22Rv1 (cell line): ENCODE measurements at regions not wholly inside any gene's neighbourhood (a gene's known extent, or its start where the extent isn't known, plus 50 kb on each side); places are given as distances from the start of the nearest gene placed in this dataset.
"Not testable (repeated sequence)": the region's sequence is repeated elsewhere in the genome, so short reads cannot be mapped to it uniquely, and the experiment has no call there.

ENCODE experiments used
- H3K27ac ChIP-seq: fragments of 450-650 bp; 2 replicates; pipeline ENCODE4 v1.5.1; 2017
- ZFX ChIP-seq: fragments of 450-650 bp; IDR thresholded peaks from 2 replicates; pipeline ENCODE4 v1.6.1; 2017; ENCODE audit warnings: antibody characterized with exemption, borderline replicate concordance
- TF ChIP-seq, protein P1 (sequence below): fragments of 450-650 bp; IDR thresholded peaks from 2 replicates; pipeline ENCODE4 v1.5.1; 2017; ENCODE audit warnings: mild to moderate bottlenecking

DNA sequence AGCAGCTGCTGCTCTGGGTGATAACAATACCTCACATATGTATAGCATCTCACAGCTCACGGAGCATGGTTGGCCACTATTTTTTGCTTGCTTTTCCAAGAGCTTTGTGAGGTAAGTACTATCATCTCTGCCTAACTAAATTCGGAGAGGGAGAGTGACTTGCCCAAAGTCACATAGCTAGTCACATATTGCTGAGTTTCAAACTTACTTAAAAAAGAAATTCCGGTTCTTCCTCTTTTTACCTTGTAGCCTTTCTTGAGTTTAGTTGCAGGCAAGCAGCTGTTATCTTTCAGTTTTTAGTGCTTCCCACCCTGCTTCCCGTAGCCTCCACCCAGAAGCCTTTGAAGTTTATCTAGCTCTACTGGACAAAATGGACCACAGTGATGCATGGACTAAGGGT is 309.2 kb downstream of the PDCD6IP start:
- H3K27ac ChIP-seq: no peak overlapping the region
- TF ChIP-seq ZFX: no peak
- TF ChIP-seq, protein P1, sequence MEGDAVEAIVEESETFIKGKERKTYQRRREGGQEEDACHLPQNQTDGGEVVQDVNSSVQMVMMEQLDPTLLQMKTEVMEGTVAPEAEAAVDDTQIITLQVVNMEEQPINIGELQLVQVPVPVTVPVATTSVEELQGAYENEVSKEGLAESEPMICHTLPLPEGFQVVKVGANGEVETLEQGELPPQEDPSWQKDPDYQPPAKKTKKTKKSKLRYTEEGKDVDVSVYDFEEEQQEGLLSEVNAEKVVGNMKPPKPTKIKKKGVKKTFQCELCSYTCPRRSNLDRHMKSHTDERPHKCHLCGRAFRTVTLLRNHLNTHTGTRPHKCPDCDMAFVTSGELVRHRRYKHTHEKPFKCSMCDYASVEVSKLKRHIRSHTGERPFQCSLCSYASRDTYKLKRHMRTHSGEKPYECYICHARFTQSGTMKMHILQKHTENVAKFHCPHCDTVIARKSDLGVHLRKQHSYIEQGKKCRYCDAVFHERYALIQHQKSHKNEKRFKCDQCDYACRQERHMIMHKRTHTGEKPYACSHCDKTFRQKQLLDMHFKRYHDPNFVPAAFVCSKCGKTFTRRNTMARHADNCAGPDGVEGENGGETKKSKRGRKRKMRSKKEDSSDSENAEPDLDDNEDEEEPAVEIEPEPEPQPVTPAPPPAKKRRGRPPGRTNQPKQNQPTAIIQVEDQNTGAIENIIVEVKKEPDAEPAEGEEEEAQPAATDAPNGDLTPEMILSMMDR: no peak

DNA sequence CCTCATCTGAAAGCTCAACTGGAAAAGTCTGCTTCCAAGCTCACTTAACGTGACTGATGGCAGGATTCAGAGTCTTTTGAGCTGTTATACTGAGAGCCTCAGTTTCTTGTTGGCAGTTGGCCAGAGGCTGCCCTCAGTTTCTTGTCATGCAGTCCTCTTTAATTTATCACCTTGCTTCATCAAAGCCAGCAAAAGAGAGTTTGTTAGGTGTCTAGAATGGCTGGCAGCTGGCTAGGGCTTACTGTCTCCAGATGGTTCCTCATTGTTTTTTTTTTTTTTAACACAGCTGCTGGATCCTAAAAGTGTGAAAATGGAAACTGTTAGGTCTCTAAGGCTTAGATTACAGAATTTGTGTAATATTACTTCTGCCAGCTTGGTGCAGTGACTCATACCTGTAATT is 310.6 kb downstream of the PDCD6IP start:
- H3K27ac ChIP-seq: no peak overlapping the region
- TF ChIP-seq ZFX: no peak
- TF ChIP-seq, protein P1: no peak

- TF ChIP-seq ZFX: no peak
- TF ChIP-seq, protein P1: no peak
- no peak overlapping the region for H3K27ac ChIP-seq
These were observed 311.4 kb downstream of the PDCD6IP start for GRCh38 chr3:34109846-34110245.

DNA sequence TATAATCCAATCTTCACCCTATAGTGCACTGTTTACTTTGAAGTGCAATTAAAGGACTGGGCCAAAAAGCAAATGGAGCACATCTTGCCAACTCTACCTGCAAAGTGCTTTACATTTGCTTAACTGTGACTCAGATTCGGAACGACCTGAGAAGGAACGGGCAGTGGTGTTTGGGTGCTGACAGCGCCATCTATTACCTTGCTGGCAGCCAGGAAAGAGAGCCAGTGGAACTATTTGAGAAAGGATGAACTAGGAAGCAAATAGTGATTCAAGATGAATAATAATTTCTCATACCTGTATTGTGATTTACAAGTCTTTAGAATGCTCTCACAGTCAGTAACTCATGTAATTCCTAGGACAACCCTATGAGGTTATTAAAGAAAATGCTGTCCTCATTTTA is 312.9 kb downstream of the PDCD6IP start:
- TF ChIP-seq, protein P1: no peak
- no peak for TF ChIP-seq ZFX
- no peak overlapping the region for H3K27ac ChIP-seq

- H3K27ac ChIP-seq: not testable (repeated sequence)
These were observed 313.8 kb downstream of the PDCD6IP start for GRCh38 chr3:34112261-34112660.

- TF ChIP-seq ZFX: no peak
- TF ChIP-seq, protein P1: no peak
These were observed 332.7 kb downstream of the PDCD6IP start for GRCh38 chr3:34131091-34131490.

GRCh38 chr3:34132069-34132692 is 333.8 kb downstream of the PDCD6IP start:
- H3K27ac ChIP-seq: no peak overlapping the region
- TF ChIP-seq, protein P1: no peak
- no peak for TF ChIP-seq ZFX

More at GRCh38 chr3:34131091-34131490, 332.7 kb downstream of the PDCD6IP start:
- H3K27ac ChIP-seq: no peak overlapping the region

GRCh38 chr3:34139566-34139965 is 341.1 kb downstream of the PDCD6IP start:
- no peak overlapping the region for H3K27ac ChIP-seq

More at GRCh38 chr3:34139566-34139965, 341.1 kb downstream of the PDCD6IP start:
- TF ChIP-seq, protein P1: no peak
- TF ChIP-seq ZFX: no peak
